GM18858 (cell line): ENCODE measurements at regions not wholly inside any gene's neighbourhood (a gene's known extent, or its start where the extent isn't known, plus 50 kb on each side); places are given as distances from the start of the nearest gene placed in this dataset.
A peak's percentile ranks its signal among the peaks of the same experiment; 100 is the strongest.

Source experiments
- ATAC-seq: cut with Tn5 transposase; IDR thresholded peaks from one replicate; pipeline ENCODE4 v1.9.1; 2021; ENCODE audit not compliant: unreplicated experiment

DNA sequence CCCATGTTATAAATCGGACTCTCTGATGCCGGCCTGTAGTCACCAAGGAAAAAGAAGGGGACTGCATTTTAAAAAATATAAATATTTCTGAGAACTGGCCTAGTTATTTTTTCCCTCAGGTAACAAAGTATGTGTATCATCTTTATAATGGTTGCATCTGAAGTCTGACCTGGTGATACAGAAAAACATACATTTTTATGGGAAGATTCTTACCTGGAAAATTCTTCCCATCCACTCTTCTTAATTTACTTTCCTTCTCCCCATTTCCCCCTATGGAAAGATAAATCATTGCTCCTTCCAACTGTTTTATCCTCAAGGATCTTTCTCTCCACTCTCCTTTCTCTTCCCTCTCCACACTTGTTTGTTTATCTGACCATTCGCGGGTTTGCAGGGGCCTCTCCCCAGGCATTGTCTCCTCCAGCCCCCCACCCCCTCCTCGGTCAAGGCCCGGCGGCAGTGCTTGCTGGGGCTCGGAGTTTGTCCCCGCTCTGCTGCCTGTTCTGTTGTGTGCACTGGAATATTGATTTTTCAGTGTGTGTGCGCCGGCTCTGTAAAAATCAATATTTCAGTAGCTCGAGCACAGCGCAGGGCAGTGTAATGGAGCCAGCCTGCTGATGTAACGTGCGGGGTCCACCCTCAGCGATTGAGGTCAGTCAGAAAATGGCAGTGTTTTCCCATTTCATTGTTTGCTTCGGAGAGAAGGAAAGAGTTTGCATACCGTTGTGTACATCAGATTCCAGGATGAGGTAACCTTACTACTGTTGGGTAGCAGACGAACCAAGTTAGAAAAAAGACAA is 199.5 kb upstream of the NFE2L3 start:
- no peak for ATAC-seq

DNA sequence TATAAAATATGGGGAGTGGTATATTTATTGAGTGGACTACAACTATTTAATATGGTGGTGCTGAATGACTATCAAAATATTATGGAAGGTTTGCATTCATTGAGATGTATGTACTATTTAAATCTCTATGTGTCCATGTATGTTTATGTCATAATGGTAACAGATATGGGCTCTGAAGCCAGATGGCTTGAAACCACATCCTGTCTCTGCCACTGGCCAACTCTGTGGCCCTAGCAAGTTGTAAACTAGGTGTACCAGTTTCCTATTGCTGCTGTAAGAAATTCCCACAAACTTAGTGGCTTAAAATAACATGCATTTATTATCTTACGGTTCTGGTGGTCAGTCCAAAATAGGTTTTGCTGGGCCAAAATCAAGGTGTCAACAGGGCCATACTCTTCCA is 198.1 kb upstream of the NFE2L3 start:
- no peak for ATAC-seq

- no peak for ATAC-seq
These were observed 197.6 kb upstream of the NFE2L3 start for GRCh38 chr7:25954395-25954794.

DNA sequence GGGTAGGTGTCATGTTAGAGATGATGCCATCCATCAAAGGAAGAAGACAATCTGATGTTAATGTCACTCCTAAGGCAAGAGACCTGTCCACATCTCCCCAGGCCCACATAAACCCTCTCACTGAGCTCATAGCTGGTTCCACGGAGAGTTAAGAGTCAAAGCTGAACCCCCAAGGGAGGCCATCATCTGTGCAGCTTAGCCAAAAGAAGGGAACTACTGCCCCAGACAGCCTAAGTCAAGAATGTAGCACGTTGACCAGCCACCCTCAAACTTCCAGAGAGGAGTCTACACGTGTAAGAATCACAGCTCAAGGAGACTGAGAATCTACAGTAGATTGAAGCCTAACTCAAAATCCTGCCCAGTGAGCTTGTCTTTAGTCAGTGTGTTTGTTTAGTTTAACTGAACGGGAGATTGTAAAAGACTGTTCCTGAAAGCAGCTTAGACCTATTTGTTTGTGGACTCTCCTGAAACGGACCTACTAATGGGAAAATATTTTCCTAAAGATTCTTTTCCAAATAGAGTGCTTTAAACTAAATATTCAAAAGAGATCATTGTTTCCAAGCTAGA is 192.7 kb upstream of the NFE2L3 start:
- no peak for ATAC-seq

DNA sequence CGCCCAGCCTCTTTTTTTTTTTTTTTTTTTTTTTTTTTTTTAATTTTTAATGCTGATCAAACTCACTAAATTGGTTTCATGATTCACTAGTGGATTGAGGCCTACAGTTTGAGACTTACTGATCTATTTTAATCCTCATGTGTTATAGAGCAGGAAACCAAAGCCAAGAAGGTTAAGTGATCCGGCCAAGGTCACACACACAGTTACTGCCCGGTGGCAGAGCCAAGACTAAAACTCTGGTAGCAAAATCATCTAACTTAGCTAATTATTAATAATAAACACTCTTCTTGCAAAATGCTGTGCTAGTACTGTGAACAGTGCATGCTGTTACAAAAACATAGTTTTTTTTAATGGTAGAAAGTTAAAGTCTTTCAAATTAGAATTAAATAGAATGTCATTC is 188.3 kb upstream of the NFE2L3 start:
- no peak for ATAC-seq

- ATAC-seq: peak; percentile 31
These were observed 187.5 kb upstream of the NFE2L3 start for GRCh38 chr7:25964483-25964991.

DNA sequence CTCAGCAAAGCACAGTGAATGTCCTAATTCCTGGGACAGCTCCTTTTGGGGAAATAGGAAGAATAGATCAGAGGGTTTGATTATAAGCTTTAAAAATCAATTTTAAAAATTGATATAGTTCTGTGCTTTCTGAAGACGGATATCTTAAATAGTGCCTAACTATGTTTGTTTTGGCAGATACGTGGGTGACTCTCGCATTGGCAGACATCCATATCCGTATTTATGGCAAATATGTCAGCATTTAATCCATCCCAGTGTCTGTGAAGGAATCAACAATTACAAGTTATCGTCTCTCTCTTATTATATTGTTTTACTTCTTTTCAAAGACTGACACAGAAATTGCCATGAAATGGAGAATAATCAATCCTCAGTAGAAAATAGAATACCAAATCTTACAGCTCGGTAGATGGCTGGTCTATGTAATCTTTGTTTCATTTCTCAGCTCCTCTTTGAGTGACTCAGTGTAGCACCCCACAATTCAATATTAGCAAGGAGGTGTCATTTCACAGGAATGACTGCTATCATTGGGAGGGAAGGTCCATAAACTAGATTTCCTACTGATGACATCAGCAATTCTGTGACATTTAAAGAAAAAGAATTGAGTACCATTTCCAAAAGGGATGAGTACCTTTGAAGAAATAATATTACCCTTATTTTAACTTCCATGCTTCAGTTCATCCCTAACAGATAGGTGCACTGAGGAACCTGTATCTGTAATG is 186.4 kb upstream of the NFE2L3 start:
- no peak for ATAC-seq

DNA sequence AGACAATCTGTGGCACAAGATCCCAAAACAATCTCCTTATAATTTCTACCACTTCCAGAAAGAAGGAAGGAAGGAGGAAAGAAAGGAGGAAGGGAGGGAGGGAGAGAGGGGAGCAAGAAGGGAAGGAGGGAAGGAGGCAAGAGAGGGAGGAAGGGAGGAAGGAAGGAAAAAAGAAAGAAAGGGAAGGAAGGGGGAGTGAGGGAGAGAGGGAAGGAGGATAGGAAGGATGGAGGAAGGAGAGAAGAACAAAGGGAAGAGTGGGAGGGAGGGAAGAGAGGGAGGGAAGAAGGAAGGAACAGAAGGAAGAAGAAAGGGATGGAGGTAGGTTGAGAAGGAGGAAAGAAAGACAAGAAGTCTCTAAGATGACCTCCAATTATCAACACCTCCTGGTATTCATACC is 185.5 kb upstream of the NFE2L3 start:
- ATAC-seq: no peak

- peak; percentile 24 for ATAC-seq
These were observed 184.5 kb upstream of the NFE2L3 start for GRCh38 chr7:25967278-25968204.

DNA sequence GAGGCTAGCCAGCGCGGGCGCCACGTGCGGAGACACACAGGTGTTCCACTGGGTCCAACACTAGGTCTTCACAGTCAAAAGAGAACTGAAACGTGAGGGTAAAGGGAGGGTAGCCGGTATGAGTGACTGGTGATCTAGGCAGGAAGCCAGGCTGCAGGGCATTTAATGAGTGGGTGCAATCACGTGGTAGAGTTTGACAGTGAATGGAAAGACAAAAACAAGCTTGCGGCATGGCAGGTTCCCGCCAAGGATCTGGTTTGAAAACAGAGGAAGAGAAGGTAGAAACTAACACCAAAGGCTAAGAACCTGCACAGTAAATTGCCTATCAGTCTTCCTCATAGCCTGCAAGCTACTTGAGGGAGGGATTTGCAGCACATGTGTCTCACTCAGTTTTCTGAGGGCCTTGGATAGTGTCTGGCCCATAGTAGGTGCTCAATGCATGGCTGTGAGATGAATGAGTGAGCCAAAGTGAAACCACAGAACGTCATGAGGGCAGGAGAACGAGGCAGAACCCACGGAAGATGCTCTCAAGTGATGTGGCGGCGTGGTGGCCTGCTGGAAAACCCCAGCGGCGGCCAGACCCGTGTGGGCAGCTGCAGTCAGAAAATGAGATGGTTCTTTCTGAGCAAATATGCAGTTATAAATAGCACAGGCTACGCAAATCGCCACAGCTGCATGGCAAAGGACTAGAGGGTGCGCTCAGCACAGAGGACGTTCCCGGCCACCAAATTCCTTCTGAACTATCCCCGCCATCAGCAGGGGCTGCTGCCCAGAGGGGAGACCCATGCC is 183.6 kb upstream of the NFE2L3 start:
- peak; percentile 62 for ATAC-seq

DNA sequence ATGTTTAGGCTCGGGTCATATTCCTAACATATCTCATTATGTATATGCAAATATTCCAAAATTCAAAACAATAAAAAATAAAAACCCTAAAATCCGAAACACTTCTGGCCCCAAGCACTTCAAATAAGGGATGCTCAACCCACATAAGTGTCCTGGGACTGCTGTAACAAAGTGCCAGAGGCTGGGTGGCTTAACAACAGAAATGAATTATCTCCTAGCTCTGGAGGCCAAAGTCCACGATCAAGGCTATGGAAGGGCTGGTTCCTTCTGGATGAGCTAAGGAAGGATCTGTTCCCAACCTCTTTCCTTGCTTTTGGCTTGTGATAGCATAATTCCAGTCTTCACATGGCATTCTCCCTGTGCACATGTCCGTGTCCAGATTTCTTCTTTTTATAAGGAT is 181.6 kb upstream of the NFE2L3 start:
- no peak for ATAC-seq

DNA sequence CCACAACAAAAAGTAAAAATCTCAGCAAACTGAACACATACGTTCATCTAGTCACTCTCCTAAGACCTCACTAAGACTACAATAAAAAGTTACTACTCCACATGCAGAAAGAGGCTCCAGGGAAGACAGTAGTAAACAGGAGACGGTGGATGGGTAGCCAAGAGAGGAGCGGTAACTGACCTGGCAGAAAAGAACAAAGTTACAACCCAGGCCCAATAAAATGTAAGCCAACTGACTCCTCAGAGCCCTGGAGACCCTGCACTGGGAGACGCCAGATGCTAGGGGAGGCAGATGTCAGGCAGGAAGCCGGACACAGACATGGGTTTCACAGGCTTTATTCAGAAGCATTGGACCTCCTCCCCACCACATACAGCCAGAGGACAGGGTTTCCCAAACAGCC is 181.1 kb upstream of the NFE2L3 start:
- no peak for ATAC-seq

DNA sequence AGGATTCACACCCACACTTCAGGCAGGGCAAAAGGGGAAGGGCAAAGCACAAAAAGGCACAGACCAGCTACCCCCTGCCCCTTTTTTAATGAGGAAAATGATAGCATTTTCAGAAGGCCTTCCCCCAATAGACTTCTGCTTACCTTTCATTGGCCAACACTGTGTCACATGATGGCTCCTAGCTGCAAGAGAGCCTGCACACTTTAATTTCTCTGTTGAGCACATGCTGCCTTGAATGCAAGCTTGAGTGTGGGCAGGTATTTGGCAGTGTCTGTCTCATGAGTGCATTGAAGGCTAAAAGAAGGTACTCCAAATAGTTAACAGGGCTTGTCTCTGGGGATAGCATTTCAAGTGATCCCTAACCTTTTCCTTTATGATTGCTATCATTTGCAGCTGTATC is 175.4 kb upstream of the NFE2L3 start:
- no peak for ATAC-seq

- no peak for ATAC-seq
These were observed 173.5 kb upstream of the NFE2L3 start for GRCh38 chr7:25978466-25978865.

DNA sequence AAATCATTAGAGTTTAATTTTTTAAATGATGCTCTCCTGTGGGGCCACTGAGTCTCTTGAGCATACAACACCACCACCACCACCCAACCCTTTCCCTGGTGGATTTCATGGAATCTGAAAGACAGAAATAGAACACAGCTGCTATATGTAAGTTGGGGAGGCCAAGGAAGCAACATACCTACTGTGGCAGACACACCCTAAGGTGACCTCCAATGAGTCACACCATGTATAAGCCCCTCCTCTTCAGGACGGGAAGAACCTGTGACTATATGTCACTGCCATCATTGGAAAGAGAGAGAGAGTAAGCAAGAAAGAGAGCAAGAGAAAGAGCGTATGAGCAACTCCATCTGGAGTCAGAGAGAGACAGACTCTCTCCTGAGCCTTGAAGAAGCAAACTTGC is 172.4 kb upstream of the NFE2L3 start:
- no peak for ATAC-seq

GRCh38 chr7:25982684-25983083 is 169.3 kb upstream of the NFE2L3 start:
- ATAC-seq: no peak

- no peak for ATAC-seq
These were observed 166.8 kb upstream of the NFE2L3 start for GRCh38 chr7:25985196-25985595.

DNA sequence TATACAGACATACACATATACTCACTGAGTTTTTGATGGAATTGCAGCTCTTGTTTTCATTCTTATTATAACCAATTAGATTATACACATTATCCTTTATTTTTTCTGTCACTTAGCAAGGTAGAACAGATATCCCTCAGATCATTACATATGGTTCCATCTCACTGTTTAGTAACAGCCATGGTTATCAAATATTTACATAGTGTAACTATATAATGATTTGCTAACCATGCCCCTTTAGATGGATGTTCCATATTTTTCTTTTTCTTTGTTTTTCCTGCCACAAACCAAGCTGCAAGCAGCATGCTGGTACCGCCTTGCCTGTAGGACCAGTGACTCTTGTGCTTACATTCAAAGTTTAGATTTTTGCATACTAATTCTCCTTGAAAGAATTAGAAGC is 163.4 kb upstream of the NFE2L3 start:
- ATAC-seq: no peak

GRCh38 chr7:25989140-25989705 is 162.8 kb upstream of the NFE2L3 start:
- ATAC-seq: no peak
